HuH-7 (cell line): ENCODE measurements at regions not wholly inside any gene's neighbourhood (a gene's known extent, or its start where the extent isn't known, plus 50 kb on each side); places are given as distances from the start of the nearest gene placed in this dataset.
A peak's percentile ranks its signal among the peaks of the same experiment; 100 is the strongest.

Experiments used
- DNase-seq: peaks from one replicate; pipeline ENCODE4 v3.0.0; 2011; ENCODE audit warnings: low spot score

DNA sequence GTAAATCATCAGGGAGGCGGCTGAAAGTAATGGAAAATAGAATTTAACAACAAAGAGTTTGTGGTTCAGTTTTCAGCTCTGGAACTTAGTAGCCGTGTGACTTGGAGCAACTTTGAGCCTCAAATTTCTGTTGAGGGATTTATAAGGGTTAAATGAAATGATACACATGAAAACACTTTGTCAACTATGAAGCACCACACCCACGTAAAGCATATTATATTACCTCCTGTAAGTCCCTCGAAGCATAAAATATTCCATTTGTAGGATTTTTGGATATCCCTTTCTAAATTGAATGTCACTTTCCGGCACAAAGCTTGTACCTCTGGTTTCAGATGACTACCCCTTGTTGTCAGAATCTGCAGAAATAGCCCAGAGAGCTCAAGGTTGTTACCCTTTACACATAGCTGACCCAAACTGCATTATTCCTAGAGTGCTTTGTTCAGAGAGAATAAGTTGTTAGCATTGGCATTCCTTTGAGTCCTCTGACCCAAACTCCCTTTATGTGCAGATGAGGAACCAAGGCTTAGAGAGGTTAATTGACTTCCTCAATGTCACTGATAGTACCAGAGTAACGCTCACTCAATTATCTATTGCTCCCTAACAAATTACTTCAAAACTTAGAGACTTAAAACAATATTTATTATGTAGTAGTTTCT lies 187.9 kb upstream of the UMPS start:
- no peak for DNase-seq

DNA sequence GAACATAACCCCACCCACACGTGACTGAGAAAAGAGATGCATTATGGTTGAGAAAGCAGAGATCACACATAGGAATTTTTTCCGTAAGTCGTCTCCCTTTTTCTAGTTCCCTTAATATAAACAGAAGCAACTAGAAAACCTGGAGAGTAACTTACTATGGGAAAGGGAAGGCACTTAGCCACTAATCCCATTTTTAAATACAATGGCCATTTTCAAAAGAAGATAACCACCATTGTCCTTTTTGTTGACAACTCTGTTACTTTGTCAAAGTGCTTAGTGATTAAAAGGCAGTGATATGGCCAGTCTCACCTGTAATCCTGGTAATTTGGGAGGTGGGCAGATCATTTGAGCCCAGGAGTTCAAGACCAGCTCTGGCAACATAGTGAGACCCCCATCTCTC lies 184.4 kb upstream of the UMPS start:
- no peak for DNase-seq

DNA sequence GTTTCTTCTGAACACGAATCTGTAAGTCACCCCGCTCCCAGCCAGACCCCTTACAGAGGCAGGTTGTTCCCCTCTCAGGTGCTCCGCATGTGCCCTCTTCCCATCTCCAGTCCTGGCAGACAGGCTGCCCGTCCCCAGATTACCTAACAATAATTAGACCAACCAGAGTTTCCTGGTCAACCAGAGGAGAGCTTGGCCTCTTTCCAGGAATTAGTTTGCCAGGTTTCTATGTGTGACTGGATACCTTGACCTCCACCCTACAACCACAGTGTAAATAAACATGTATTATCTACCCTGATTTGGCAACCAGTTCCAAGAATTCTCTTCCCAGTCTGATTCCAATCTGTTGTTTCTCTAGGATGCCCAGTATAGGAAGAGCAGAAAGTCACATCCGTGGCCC lies 178.0 kb upstream of the UMPS start:
- peak; percentile 78 for DNase-seq

GRCh38 chr3:124553178-124553577 lies 177.1 kb upstream of the UMPS start:
- DNase-seq = no peak

- DNase-seq = no peak
Measured at GRCh38 chr3:124556636-124557035, 173.6 kb upstream of the UMPS start.

DNA sequence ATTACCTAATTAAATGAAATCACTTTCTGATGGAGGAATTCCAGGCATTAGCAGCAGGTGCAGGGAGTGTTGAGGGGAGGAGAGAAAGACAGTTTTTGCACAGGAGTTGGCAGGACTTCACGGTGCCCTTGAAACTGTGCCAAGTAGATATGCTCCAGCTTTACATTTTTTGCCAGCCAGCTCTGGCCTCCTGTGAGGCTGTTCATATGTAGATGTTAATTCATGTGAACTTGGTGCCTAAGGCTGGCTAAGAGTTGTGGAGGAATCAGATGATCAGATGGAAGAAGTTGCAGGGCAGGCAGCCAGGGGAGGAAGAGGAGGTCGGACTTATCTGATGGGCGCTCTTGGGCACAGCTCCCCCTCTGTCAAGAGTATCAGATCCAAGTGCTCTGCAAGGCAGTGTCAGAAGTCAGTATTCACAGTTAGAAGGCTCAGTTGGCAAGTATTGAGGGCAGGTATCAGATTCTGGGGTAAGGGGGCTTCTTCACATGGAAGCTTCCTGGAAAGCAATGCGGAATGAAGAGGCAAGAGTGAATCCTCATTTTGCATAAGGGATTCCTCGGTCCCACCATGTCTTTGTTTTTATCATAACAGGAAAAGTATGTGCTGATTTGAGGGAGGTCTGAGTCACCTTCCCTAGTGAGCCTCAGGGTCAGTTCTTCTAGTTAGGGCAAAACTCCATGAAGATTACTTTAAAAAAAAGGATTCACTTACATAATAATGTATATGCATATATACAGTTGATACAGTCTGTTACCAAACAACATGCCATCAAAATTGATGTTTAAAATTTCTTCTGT lies 172.6 kb upstream of the UMPS start:
- DNase-seq = no peak

DNA sequence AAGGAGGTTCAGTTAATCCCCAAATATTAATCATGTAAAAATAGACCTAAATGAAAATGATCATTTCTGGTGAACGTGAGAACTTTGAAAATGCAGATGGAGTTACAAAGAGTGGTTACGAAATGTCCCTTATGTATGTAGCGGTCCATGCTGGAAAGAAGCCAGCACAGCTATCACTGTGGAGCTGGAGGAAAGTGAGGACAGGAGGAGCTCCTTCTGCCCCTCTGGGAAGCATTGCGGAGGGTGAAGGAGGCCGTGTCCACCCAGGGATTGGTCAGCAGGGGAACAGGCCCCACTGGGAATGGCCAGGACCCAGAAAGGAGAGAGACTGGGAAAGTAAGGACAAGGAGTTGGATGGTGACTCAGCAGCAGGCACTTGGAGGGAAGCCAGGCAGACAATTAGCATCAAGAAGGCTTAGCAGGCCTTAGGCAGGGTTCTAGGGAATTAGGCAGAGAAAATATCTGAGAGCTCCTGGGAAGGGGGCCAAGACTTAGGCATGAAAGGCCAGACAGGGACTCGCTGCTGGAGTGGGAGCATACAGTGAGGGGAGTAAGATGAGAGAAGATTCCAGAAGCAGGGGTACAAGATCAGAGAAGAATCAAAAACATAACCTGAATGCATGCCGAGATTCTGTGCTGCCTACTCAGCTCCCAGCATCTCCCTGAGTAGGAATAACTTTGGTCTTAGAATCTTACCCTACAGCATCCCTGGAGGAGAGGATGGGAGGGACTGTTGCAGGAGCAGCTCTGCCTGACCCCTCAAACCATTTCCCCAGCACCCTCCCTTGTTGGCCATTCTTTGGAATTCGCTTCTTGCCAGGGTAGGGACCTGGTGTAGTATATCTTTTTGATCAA lies 171.0 kb upstream of the UMPS start:
- no peak for DNase-seq

DNA sequence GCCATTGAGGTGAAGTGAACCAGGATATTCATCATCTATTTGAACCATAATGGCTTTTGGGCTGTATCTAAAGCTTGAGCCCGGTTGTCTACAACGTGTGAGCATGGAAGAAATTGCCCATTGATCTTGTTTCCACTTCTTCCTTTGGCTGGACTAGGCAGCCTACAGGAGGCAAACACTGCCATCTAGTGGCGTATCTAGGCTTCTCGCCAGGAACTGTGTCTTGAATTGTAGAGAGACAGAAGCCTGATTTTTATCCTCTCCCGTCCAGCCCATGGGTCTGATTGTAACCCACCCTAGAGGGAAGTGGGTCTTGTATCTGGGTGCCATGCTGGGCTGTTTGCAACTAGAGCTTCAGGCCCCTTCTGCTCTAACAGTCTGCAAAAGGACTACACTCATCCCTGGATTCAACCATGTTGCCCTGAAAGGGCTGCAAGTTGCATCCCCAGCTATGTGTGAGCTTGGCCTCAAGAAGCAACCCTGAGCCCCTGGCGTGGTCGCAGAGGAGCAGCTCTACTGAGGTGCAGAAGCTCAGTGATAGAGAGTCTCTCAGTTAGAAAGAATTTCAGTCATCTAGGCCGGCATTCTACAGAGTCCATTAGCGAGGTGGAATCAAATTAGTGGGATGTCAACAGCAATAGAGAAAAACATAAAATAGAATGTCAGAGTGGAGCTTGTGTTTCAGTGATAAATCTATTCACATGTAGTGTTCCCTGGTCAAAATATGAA lies 170.2 kb upstream of the UMPS start:
- DNase-seq = peak; percentile 78

- no peak for DNase-seq
Measured at GRCh38 chr3:124560666-124561215, 169.5 kb upstream of the UMPS start.

GRCh38 chr3:124562769-124563168 lies 167.5 kb upstream of the UMPS start:
- DNase-seq = no peak

DNA sequence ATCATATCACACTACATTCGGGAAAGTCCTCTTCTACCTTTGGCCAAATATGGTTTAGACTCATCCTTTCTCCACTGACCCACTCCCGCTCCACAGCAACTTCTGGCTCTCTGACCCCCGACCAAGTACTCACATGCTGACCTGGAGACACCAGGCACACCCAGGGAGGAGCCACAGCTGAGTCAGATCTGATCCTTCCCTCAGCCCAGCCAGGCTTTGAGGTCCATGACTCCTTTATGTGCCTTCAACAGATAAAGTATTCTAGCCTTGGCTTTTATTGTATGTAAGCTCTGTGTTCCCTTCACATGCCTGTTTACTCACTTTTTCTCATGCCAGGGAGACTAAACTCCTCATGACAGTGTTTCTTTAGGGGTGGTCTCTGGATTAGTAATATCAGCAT lies 166.9 kb upstream of the UMPS start:
- no peak for DNase-seq

- DNase-seq = peak; percentile 78
Measured at GRCh38 chr3:124565013-124565412, 165.2 kb upstream of the UMPS start.

- no peak for DNase-seq
Measured at GRCh38 chr3:124565551-124565950, 164.7 kb upstream of the UMPS start.

DNA sequence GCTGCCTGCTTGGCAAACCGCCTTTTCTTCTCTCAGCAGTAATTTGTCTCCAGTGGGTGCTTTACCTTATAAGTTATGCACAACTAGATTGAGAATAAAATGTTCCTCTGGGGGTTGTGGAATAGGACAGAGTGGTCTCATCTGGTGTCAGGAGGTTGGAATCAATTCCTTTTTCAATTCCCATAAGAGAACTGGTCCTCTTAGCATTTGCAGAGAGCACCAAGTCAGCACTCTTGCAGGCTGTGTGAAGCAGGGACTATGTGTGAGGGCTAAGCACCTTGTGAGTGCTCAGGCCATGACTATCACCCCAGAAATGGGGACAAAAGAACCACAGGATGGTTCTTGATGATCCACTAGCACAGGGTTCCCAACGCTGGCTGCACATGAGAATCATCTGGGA lies 163.6 kb upstream of the UMPS start:
- DNase-seq = no peak

DNA sequence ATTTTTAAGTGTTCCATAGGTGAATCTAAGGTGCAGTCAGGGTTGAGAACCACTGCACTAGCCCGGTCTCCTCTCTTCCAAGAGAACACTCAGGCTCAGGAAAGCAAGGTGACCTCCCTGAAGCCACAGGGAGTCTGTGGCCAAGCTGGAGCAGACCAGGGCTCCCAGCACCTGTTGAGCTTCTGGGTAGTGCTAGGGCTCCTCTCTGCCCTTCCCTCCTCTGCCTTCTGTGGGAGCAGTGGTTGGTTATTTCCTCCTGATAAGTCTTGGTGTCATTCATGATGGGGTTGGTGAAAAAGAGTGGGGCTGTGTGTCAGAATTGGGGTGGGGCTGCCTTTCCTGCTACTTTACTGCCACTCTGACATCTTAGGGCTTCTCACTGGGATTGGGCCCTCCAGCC lies 163.1 kb upstream of the UMPS start:
- no peak for DNase-seq

DNA sequence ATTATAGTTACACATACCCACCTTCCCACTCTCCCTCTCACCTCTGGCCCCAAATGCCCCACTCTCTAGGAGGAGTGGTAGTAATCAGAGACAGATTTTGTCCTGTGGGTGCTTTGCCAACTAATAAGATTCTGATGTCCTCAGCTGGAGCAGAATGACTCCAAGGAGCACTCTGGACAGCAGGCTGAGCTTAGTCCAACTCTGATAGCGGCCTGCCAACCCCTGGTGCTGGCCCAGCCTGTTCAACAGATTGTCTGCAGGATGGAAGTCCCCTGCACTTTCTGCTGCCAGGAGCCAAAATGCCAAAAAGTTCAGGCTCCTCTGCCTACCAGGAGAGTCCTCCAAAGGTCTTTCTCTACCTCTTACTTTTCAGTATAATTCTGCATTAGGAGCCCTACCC lies 160.5 kb upstream of the UMPS start:
- DNase-seq = no peak

DNA sequence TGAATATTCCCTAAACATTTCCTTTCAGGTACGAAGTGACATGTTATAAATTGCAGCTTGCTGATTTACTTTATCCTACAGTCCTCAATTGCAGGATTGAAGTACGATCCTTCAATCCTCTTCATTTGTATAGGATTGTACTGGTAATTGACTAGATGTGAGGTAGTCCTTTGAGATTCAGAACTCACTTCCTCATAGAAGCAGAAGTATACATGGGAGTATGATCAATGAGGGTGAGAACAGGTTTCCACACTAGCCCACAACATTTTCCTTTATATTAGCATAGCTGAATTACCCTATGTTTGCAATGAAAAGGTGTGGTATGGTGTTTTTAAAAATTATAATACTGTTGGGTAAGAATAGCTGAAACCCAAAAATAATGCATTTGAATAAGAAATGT lies 160.0 kb upstream of the UMPS start:
- DNase-seq = no peak

DNA sequence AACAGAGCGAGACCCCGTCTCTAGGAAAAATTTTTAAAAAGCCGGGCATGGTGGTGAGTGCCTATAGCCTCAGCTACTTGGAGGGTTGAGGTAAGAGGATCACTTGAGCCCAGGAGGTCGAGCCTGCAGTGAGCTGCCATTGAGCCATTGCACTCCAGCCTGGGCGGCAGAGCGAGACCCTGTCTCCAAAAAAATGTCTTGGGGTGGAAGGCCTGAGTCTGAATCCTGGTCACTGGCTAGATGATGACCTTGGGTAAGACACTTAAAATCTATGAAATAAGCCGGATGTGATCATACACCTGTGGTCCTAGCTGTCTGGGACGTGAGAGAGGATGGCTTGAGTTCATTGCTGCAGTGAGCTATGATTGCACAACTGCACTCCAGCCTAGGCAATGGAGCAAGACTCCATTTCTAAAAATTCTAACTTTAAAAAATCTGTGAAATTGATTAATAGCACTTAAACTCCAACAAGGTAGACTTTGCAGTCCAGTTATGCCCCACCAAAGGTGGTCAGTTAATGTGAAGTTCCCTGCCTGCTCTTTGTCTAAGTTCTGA lies 157.3 kb upstream of the UMPS start:
- no peak for DNase-seq

DNA sequence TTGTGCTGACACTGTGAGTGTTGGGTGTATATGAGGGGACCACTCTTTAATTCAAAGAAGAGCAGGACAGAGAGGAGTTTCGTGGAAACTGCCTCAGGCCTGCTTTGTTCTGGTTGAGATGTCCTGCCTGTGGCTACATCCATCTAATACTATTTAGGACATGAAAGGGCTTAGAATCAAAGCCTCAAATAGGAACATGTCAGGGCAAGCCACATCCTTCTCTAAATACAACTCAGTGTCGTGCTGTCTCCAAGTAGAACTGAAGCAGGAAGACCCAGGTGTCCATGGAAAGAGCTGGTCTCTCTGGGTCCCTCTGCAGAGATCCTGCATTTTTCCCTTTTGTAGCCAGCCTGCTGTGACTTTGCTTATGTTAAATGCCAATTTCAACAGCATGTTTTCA lies 156.2 kb upstream of the UMPS start:
- no peak for DNase-seq

DNA sequence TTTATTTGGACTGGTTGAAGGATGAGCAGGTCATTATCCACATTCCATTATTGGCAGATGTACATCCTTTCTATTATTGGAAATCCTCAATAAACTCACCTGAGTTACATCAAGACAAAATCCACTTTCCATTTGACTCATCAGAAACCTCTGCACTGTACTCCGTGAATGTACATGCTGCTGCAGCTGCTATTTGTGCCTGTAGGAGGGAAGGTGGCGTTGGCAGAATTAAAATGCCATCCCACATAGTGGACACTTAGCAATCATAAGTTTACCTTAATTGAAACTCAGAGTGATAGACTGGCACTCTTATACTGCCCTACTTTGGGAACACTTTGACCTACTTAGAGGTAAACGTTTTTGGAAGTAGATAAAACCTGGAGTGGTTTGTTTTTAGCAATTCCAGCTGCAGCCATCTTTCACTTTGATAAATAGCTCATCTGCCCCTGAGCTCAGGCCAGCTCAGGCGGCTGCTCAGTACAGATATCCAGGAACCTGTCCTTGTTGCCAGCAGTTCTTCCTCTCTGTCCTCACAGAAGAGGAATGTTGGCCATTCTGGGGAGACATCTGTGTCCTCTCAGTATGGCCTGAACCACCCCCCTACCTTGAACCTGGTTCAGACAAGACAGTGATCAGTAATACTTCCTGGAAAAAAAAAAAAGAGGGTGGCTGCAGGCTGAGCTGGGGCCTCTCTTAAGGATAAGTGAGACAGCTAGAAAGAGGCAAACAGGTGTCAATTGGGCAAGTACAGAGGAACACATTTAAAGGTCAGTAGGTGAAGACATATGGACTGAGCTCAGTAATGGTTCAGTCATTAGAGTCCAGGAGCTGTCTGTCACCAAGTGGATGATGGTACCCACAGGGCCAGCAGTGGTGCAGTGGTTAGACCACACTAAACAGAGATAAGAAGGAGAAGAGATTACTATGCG lies 153.4 kb upstream of the UMPS start:
- no peak for DNase-seq
